Parathyroid adenoma (tissue), 2 donors: ENCODE measurements at regions not wholly inside any gene's neighbourhood (a gene's known extent, or its start where the extent isn't known, plus 50 kb on each side); places are given as distances from the start of the nearest gene placed in this dataset.

Source experiments
- H2AFZ ChIP-seq: fragments of 300-600 bp; sonication (generic); one replicate; pipeline ENCODE4 v1.7.0; 2017; ENCODE audit warnings: antibody characterized with exemption, mild to moderate bottlenecking
- H3K27ac ChIP-seq: fragments of 300-600 bp; sonication (generic); one replicate; pipeline ENCODE4 v1.7.0; 2017
- H3K27me3 ChIP-seq: fragments of 300-600 bp; sonication (generic); one replicate; pipeline ENCODE4 v1.7.0; 2017; ENCODE audit warnings: low read length; ENCODE audit not compliant: control insufficient read depth, insufficient read depth
- H3K36me3 ChIP-seq: fragments of 300-600 bp; sonication (generic); one replicate; pipeline ENCODE4 v1.7.0; 2017; ENCODE audit warnings: low read length; ENCODE audit not compliant: control insufficient read depth, insufficient read depth
- H3K4me1 ChIP-seq: fragments of 300-600 bp; sonication (generic); one replicate; pipeline ENCODE4 v1.7.0; 2017; ENCODE audit warnings: control low read depth
- H3K4me2 ChIP-seq: fragments of 300-600 bp; sonication (generic); one replicate; pipeline ENCODE4 v1.7.0; 2017; ENCODE audit warnings: low read length
- H3K4me3 ChIP-seq: fragments of 300-600 bp; sonication (generic); one replicate; pipeline ENCODE4 v1.7.0; 2017; ENCODE audit warnings: low read depth, low read length
- H3K79me2 ChIP-seq: fragments of 300-600 bp; sonication (generic); one replicate; pipeline ENCODE4 v1.7.0; 2017; ENCODE audit warnings: control low read depth
- H3K9ac ChIP-seq: fragments of 300-600 bp; sonication (generic); one replicate; pipeline ENCODE4 v1.7.0; 2017; ENCODE audit warnings: mild to moderate bottlenecking
- H3K9me3 ChIP-seq: fragments of 300-600 bp; sonication (generic); one replicate; pipeline ENCODE4 v1.7.0; 2017; ENCODE audit warnings: low read length; ENCODE audit not compliant: control insufficient read depth
- CTCF ChIP-seq: fragments of 300-600 bp; sonication (generic); IDR thresholded peaks from one replicate; pipeline ENCODE4 v1.7.0; 2017; ENCODE audit warnings: antibody characterized with exemption, mild to moderate bottlenecking
- donor health status: primary hyperparathyroidism.

GRCh38 chr6:71589254-71589653 lies 297.1 kb upstream of the RIMS1 start:
- Histone ChIP-seq H3K9ac (no peak overlapping the region), H3K36me3 (no peaks in the 10 kb centered on the region), H3K27ac (no peak overlapping the region), H3K4me1 (no peaks in the 10 kb centered on the region), H3K9me3 (no peaks in the 10 kb centered on the region), H2AFZ (no peak overlapping the region), H3K27me3 (no peaks in the 10 kb centered on the region), H3K79me2 (no peaks in the 10 kb centered on the region), H3K4me2 (no peak overlapping the region), H3K4me3 (no peak overlapping the region)
- no peak for TF ChIP-seq CTCF

DNA sequence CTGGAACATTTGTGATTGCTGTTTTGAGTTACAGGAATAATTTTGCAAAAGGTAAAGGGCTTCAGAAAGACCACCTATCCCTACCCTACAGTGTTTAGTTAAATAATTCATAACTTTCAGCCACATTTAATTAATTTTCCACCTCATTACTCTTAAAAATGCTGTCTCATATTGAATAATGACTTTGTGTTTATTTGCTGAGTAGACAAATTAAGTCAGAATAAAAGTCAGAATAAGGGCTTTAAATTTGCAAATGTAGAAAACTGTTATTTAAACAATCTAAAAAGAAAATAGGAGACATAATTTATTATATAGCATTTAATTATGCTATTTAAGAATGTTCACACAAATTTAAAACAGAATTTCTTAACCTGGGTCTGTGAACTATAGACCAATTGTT lies 293.7 kb upstream of the RIMS1 start:
- H3K9me3 ChIP-seq, result no peaks in the 10 kb centered on the region
- no peaks in the 10 kb centered on the region for H3K79me2 ChIP-seq
- no peak overlapping the region for H3K4me3 ChIP-seq
- no peaks in the 10 kb centered on the region for H3K4me1 ChIP-seq
- H3K27me3 ChIP-seq, result no peaks in the 10 kb centered on the region
- H2AFZ ChIP-seq, result no peak overlapping the region
- no peaks in the 10 kb centered on the region for H3K36me3 ChIP-seq
- no peak for TF ChIP-seq CTCF
- H3K9ac ChIP-seq, result no peak overlapping the region
- H3K27ac ChIP-seq, result no peak overlapping the region
- no peak overlapping the region for H3K4me2 ChIP-seq

- Histone ChIP-seq H3K9ac (no peak overlapping the region), H3K27me3 (no peaks in the 10 kb centered on the region), H3K4me1 (no peaks in the 10 kb centered on the region), H3K4me2 (no peak overlapping the region), H3K27ac (no peak overlapping the region), H3K36me3 (no peaks in the 10 kb centered on the region), H2AFZ (no peak overlapping the region), H3K79me2 (no peaks in the 10 kb centered on the region), H3K4me3 (no peak overlapping the region), H3K9me3 (no peaks in the 10 kb centered on the region)
- no peak for TF ChIP-seq CTCF
Measured at GRCh38 chr6:71599359-71599758, 287.0 kb upstream of the RIMS1 start.

DNA sequence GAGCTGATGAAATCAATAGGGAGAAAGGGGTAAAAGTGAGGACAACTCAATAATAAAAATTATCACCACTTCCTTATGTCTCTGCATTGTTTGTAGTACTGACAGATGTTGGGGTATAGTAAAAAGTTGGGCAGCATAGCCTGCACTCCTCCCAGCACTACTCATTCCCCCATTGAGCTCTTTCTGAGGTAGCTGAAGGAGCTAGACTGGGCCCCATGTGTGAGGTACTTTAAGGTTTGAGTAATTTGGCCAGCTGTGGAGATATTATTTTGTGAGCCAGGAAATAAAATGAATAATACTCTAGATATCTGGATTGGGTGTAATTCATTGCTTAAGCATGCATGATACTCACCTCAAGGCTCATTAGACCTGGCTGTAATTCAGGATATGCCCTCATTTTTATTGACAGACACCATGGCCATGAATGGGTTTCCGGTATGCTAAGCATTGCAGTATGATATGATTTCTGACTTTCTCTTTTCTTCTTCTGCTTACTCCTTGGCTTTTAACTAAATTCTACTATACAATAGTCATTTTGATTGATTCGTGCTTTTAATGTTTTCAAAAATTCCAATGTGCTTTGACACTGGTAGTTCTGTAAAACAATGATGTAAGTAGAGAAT lies 283.9 kb upstream of the RIMS1 start:
- Histone ChIP-seq H3K4me3 (no peak overlapping the region), H3K4me2 (no peak overlapping the region), H3K9me3 (no peaks in the 10 kb centered on the region), H3K27me3 (no peaks in the 10 kb centered on the region), H3K4me1 (no peaks in the 10 kb centered on the region), H2AFZ (no peak overlapping the region), H3K27ac (no peak overlapping the region), H3K79me2 (no peaks in the 10 kb centered on the region), H3K36me3 (no peaks in the 10 kb centered on the region), H3K9ac (no peak overlapping the region)
- no peak for TF ChIP-seq CTCF

- Histone ChIP-seq H3K4me2 (no peak overlapping the region), H3K4me1 (no peaks in the 10 kb centered on the region), H3K9me3 (no peaks in the 10 kb centered on the region), H3K36me3 (no peaks in the 10 kb centered on the region), H3K27ac (no peak overlapping the region), H2AFZ (no peak overlapping the region), H3K79me2 (no peaks in the 10 kb centered on the region), H3K4me3 (no peak overlapping the region), H3K27me3 (no peaks in the 10 kb centered on the region), H3K9ac (no peak overlapping the region)
- no peak for TF ChIP-seq CTCF
Measured at GRCh38 chr6:71603021-71603420, 283.3 kb upstream of the RIMS1 start.
